Upper lobe of left lung (tissue), 6 donors: ENCODE measurements at regions not wholly inside any gene's neighbourhood (a gene's known extent, or its start where the extent isn't known, plus 50 kb on each side); places are given as distances from the start of the nearest gene placed in this dataset.

Experiments
- ATAC-seq, 2 donors: fragments of 200-7000 bp; cut with Tn5 transposase; one replicate each; pipeline ENCODE4 v1.9.1; 2022; ENCODE audit warnings: mild to moderate bottlenecking in 2 of 2, moderate library complexity in 2 of 2; ENCODE audit not compliant: low FRiP score in 2 of 2
- DNase-seq, 2 donors: peaks; one replicate each; pipeline ENCODE4 v3.0.0-alpha.2; 2019 to 2020
- H3K27ac ChIP-seq, 4 donors: fragments of 200-600 bp; sonication (generic); one replicate each; pipeline ENCODE4 v1.5.1; 2016 to 2019
- H3K27me3 ChIP-seq, 4 donors: fragments of 200-600 bp; sonication (generic); one replicate each; pipeline ENCODE4 v1.5.1; 2017 to 2019
- H3K36me3 ChIP-seq, 4 donors: fragments of 200-600 bp; sonication (generic); one replicate each; pipeline ENCODE4 v1.5.1; 2016 to 2019
- H3K4me1 ChIP-seq, 4 donors: fragments of 200-600 bp; sonication (generic); one replicate each; pipeline ENCODE4 v1.5.1; 2018 to 2019
- H3K4me3 ChIP-seq, 4 donors: fragments of 200-600 bp; sonication (generic); one replicate each; pipeline ENCODE4 v1.5.1; 2017 to 2019; ENCODE audit warnings: mild to moderate bottlenecking in 2 of 4, moderate library complexity in 1 of 4
- H3K9me3 ChIP-seq, 4 donors: fragments of 200-600 bp; sonication (generic); one replicate each; pipeline ENCODE4 v1.5.1; 2018 to 2019
- CTCF ChIP-seq, 6 experiments: fragments of 450-650 bp in 4 of 6; fragments of 200-600 bp in 2 of 6; sonication (generic) in 2 of 6; IDR thresholded peaks; one replicate each; pipeline ENCODE4 v1.5.1; 2016 to 2019; ENCODE audit warnings: antibody characterized with exemption in 6 of 6
- EP300 ChIP-seq, 4 donors: sonication (generic); formaldehyde crosslinking; IDR thresholded peaks; one replicate each; pipeline ENCODE4 v1.5.1; 2017; ENCODE audit warnings: antibody characterized with exemption in 4 of 4, control low read depth in 2 of 4
- POLR2A ChIP-seq, 4 donors: fragments of 450-650 bp; IDR thresholded peaks; one replicate each; pipeline ENCODE4 v1.5.1; 2016 to 2017; ENCODE audit warnings: antibody characterized with exemption in 4 of 4, mild to moderate bottlenecking in 2 of 4
- POLR2AphosphoS5 ChIP-seq, 2 donors: sonication (generic); formaldehyde crosslinking; IDR thresholded peaks; one replicate each; pipeline ENCODE4 v1.5.1; 2017; ENCODE audit warnings: antibody characterized with exemption in 2 of 2
- WGBS, 2 donors: methylation state at CpG; one replicate each; pipeline ENCODE4 v1.1.5; 2017 to 2018; 5-methylcytosine and 5-hydroxymethylcytosine counted together
- donor health status: DM: no; HTN: no; CAD: no; lungs with moderate emphysema.
- donor health status: DM: no; HTN: yes; CAD: no; lungs with severe emphysema.

DNA sequence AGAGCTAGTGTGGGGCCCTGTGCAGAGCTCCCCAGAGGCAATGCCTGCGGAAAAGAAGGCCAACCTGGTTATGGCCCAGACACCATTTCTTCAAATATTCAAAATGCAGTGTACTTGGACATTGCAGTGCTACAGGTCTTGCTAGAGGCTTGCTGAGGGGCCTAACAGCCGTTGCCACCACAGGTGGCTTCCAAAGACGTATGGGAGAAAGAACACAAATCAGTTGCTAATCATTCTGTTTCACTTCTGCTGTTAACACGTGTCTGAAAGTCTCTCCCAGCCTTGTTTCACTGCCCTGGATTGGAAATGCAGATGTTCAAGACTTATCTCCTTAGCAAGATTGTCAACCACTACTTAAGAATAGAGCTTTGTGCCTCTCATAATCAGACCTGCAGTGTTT is 925.9 kb downstream of the GALC start:
- H3K9me3 ChIP-seq, result no peaks in the 10 kb centered on the region
- 54 to 68% methylated on average over 4 of the region's 4 CpGs for WGBS, 2 donors
- H3K4me1 ChIP-seq, result no peaks in the 10 kb centered on the region
- ATAC-seq (no peak), DNase-seq (no peak)
- H3K36me3 ChIP-seq, result no peaks in the 10 kb centered on the region
- no peaks in the 10 kb centered on the region for H3K27me3 ChIP-seq
- H3K27ac ChIP-seq, result no peak overlapping the region
- H3K4me3 ChIP-seq, result no peak overlapping the region
- TF ChIP-seq EP300 (IDR thresholded peaks at IDR 0.05) (no peak), POLR2A (IDR thresholded peaks at IDR 0.05) (no peak), CTCF (IDR thresholded peaks at IDR 0.05) (no peak), POLR2AphosphoS5 (IDR thresholded peaks at IDR 0.05) (no peak)

DNA sequence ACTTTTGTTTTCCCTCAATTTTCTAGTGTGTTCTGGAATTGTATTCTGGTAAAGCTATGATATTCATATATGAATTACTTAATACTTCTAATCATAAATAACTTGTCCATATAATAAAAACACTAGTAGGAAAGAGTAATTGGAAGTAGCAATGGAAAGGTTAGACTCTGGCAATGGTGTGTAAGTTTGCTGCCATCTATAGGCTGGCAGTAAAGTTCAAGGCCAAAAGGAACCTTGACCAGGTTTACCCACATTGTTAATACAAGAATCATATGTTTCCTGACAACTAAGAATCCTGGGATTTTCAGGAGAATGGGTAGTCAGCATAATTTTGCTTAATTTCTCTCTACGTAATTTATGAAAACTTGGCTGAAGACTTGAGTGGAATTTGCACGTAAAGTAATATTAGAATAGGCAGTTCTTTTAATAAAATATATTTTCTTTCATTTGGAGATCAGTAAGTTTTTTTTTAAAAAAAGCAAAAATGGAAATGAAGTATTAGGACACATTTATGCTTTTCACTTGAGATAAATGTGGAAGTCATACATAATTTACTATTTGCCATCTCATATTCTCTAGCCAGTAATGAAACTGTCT is 926.7 kb downstream of the GALC start:
- Histone ChIP-seq H3K27ac (no peak overlapping the region), H3K27me3 (no peaks in the 10 kb centered on the region), H3K36me3 (no peaks in the 10 kb centered on the region), H3K4me3 (no peak overlapping the region), H3K9me3 (no peaks in the 10 kb centered on the region), H3K4me1 (no peaks in the 10 kb centered on the region)
- 92 to 95% methylated on average over 2 of the region's 2 CpGs for WGBS, 2 donors
- no peak for ATAC-seq
- no peak for DNase-seq
- TF ChIP-seq POLR2AphosphoS5 (IDR thresholded peaks at IDR 0.05), result no peak
- no peak for TF ChIP-seq CTCF (IDR thresholded peaks at IDR 0.05)
- TF ChIP-seq POLR2A (IDR thresholded peaks at IDR 0.05), result no peak
- TF ChIP-seq EP300 (IDR thresholded peaks at IDR 0.05), result no peak

GRCh38 chr14:87065366-87065765 is 927.6 kb downstream of the GALC start:
- no peak overlapping the region for H3K4me3 ChIP-seq
- TF ChIP-seq POLR2A (IDR thresholded peaks at IDR 0.05) (no peak), CTCF (IDR thresholded peaks at IDR 0.05) (no peak), EP300 (IDR thresholded peaks at IDR 0.05) (no peak), POLR2AphosphoS5 (IDR thresholded peaks at IDR 0.05) (no peak)
- no peaks in the 10 kb centered on the region for H3K4me1 ChIP-seq
- H3K27ac ChIP-seq, result no peak overlapping the region
- no peak for ATAC-seq
- no peaks in the 10 kb centered on the region for H3K9me3 ChIP-seq
- WGBS, 2 donors, result 84 to 90% methylated on average over 2 of the region's 2 CpGs
- H3K36me3 ChIP-seq, result no peaks in the 10 kb centered on the region
- H3K27me3 ChIP-seq, result no peaks in the 10 kb centered on the region
- no peak for DNase-seq

GRCh38 chr14:87063181-87063580 is 929.8 kb downstream of the GALC start:
- ATAC-seq (no peak), DNase-seq (no peak)
- Histone ChIP-seq H3K9me3 (no peaks in the 10 kb centered on the region), H3K4me3 (no peak overlapping the region), H3K27ac (no peak overlapping the region), H3K36me3 (no peaks in the 10 kb centered on the region), H3K27me3 (no peaks in the 10 kb centered on the region), H3K4me1 (no peaks in the 10 kb centered on the region)
- WGBS, 2 donors, result 81 to 90% methylated on average over 1 of the region's 1 CpG
- TF ChIP-seq EP300 (IDR thresholded peaks at IDR 0.05), result no peak

GRCh38 chr14:87060405-87060804 is 932.6 kb downstream of the GALC start:
- H3K4me3 ChIP-seq, result no peak overlapping the region
- no peaks in the 10 kb centered on the region for H3K4me1 ChIP-seq
- no peaks in the 10 kb centered on the region for H3K36me3 ChIP-seq
- ATAC-seq (no peak), DNase-seq (no peak)
- TF ChIP-seq CTCF (IDR thresholded peaks at IDR 0.05), result no peak
- TF ChIP-seq POLR2AphosphoS5 (IDR thresholded peaks at IDR 0.05), result no peak
- TF ChIP-seq POLR2A (IDR thresholded peaks at IDR 0.05), result no peak
- no peak for TF ChIP-seq EP300 (IDR thresholded peaks at IDR 0.05)
- H3K27ac ChIP-seq, result no peak overlapping the region
- no peaks in the 10 kb centered on the region for H3K9me3 ChIP-seq
- H3K27me3 ChIP-seq, result no peaks in the 10 kb centered on the region
- 89 to 91% methylated on average over 6 of the region's 6 CpGs for WGBS, 2 donors
